ENCODE measurements at regions not wholly inside any gene's neighbourhood (a gene's known extent, or its start where the extent isn't known, plus 50 kb on each side); places are given as distances from the start of the nearest gene placed in this dataset.

DNA sequence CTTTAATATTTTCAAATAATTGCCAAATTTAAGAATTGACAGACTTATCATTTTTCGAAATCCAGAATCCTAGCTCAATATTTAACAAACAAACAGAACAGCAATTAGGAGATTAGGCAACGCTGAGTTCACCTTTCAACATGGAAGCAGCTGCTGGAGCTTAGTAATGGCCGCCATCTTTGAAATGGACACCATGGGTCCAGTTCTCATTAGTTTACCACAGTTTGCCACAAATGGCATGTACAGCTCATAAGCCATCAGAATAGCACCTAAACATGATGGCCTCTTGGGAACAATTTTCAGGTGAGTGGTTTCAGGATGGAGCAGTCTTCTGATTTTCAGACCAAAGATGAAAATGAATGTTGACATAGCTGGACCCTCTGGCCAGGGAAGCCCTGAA is 313.6 kb upstream of the OBI1 start:
- Histone ChIP-seq H3K9ac (ENCODE audit: low read depth, low read length) (no peak overlapping the region), H3K36me3 (ENCODE audit: insufficient read depth, low read depth, low read length) (no peaks in the 10 kb centered on the region), H3K27me3 (ENCODE audit: insufficient read depth, low read length) (no peaks in the 10 kb centered on the region), H3K27ac (ENCODE audit: low read length) (no peak overlapping the region), H3K4me1 (ENCODE audit: insufficient read depth, low read length) (no peaks in the 10 kb centered on the region), H3K9me3 (ENCODE audit: insufficient read depth, low read depth, low read length) (no peaks in the 10 kb centered on the region), H3K4me3 (ENCODE audit: low read length) (no peak overlapping the region)

DNA sequence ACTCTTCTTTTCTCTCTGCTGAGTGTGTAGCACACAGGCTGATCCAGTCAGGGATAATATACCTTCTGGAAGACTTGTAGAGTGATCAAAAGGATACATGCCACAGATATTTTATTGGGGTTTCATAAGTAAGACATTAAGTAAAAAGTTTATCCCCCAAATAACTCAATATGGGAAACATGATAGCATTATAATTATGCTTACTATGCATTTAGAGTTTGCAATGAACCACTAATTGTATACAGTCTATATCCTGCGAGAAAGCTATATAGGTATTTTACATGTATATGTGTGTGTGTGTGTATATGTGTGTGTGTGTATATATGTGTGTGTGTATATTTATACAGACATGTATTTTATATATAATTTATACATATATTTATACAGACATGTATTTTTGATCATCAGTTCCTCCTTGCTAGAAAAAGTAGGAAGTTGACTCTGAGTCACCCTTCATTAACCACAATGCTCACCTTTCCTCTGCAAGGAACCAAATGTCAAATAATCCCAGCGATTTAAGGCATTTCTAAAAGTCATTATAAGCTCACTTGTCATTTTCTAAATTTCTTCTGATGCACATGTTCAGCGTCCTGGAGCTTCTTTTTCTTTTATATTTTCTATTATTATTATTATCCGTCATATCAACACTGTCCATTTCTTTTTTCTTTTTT is 312.5 kb upstream of the OBI1 start:
- Histone ChIP-seq H3K36me3 (ENCODE audit: insufficient read depth, low read depth, low read length) (no peaks in the 10 kb centered on the region), H3K4me3 (ENCODE audit: low read length) (no peak overlapping the region), H3K4me1 (ENCODE audit: insufficient read depth, low read length) (no peaks in the 10 kb centered on the region), H3K27ac (ENCODE audit: low read length) (no peak overlapping the region), H3K9me3 (ENCODE audit: insufficient read depth, low read depth, low read length) (no peaks in the 10 kb centered on the region), H3K27me3 (ENCODE audit: insufficient read depth, low read length) (no peaks in the 10 kb centered on the region), H3K9ac (ENCODE audit: low read depth, low read length) (no peak overlapping the region)

DNA sequence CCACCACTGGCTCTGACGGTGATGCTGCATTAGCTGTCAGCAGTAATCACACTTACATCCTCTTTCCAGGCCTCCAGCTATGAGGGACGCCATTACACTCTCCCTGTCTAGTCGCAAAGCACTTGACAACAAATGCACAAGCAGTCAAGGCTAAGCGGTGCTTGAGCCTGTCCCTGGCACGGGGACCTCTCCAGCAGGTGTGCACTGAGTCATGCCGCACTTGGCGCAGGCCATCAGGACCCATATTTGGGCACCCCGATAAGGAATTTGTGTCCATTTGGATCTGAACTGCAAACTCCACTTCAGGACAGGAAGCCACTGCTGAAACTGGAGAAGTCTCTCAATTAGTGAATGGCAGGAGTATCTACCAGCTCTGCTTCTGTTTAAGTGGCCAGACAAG is 301.9 kb upstream of the OBI1 start:
- Histone ChIP-seq H3K9me3 (ENCODE audit: insufficient read depth, low read depth, low read length) (no peaks in the 10 kb centered on the region), H3K4me1 (ENCODE audit: insufficient read depth, low read length) (no peaks in the 10 kb centered on the region), H3K27ac (ENCODE audit: low read length) (no peak overlapping the region), H3K4me3 (ENCODE audit: low read length) (no peak overlapping the region), H3K9ac (ENCODE audit: low read depth, low read length) (no peak overlapping the region), H3K36me3 (ENCODE audit: insufficient read depth, low read depth, low read length) (no peaks in the 10 kb centered on the region), H3K27me3 (ENCODE audit: insufficient read depth, low read length) (no peaks in the 10 kb centered on the region)

GRCh38 chr13:78958006-78958405 is 299.1 kb upstream of the OBI1 start:
- no peaks in the 10 kb centered on the region for H3K27me3 ChIP-seq (ENCODE audit: insufficient read depth, low read length)
- no peaks in the 10 kb centered on the region for H3K36me3 ChIP-seq (ENCODE audit: insufficient read depth, low read depth, low read length)

GRCh38 chr13:78940455-78941130 is 281.6 kb upstream of the OBI1 start:
- Histone ChIP-seq H3K36me3 (ENCODE audit: insufficient read depth, low read depth, low read length) (no peaks in the 10 kb centered on the region), H3K4me1 (ENCODE audit: insufficient read depth, low read length) (no peaks in the 10 kb centered on the region; the same call in 1 of the 2 replicates), H3K27ac (ENCODE audit: low read length) (no peak overlapping the region), H3K9ac (ENCODE audit: low read depth, low read length) (no peak overlapping the region), H3K27me3 (ENCODE audit: insufficient read depth, low read length) (no peaks in the 10 kb centered on the region), H3K4me3 (ENCODE audit: low read length) (no peak overlapping the region), H3K9me3 (ENCODE audit: insufficient read depth, low read depth, low read length) (no peaks in the 10 kb centered on the region)

More at GRCh38 chr13:78958006-78958405, 299.1 kb upstream of the OBI1 start:
- no peak overlapping the region for H3K9ac ChIP-seq (ENCODE audit: low read depth, low read length)
- H3K27ac ChIP-seq (ENCODE audit: low read length): no peak overlapping the region
- H3K4me3 ChIP-seq (ENCODE audit: low read length): no peak overlapping the region
- H3K4me1 ChIP-seq (ENCODE audit: insufficient read depth, low read length): no peaks in the 10 kb centered on the region
- no peaks in the 10 kb centered on the region for H3K9me3 ChIP-seq (ENCODE audit: insufficient read depth, low read depth, low read length)

- Histone ChIP-seq H3K4me3 (ENCODE audit: low read length) (no peak overlapping the region), H3K27me3 (ENCODE audit: insufficient read depth, low read length) (no peaks in the 10 kb centered on the region), H3K4me1 (ENCODE audit: insufficient read depth, low read length) (no peaks in the 10 kb centered on the region), H3K36me3 (ENCODE audit: insufficient read depth, low read depth, low read length) (no peaks in the 10 kb centered on the region), H3K9me3 (ENCODE audit: insufficient read depth, low read depth, low read length) (no peaks in the 10 kb centered on the region), H3K27ac (ENCODE audit: low read length) (no peak overlapping the region), H3K9ac (ENCODE audit: low read depth, low read length) (no peak overlapping the region)
Observed at GRCh38 chr13:78934336-78934735, 275.4 kb upstream of the OBI1 start.

DNA sequence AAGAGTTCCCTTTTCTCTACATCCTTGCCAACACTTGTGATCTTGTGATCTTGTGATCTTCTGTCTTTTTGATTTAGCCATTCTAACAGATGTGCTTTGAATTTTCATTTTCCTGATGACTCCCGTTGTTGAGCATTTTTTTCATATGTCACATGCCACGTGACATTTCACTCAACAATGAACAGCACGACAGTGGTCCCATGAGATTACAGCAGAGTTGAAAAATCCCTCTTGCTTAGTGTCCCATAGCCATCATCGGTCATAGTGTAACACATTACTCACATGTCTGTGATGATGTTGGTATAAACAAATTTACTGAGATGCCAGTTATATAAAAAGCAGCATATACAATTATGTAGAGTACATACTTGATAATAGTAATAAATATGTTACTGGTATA is 256.1 kb upstream of the OBI1 start:
- Histone ChIP-seq H3K27ac (ENCODE audit: low read length) (no peak overlapping the region), H3K27me3 (ENCODE audit: insufficient read depth, low read length) (no peaks in the 10 kb centered on the region), H3K4me1 (ENCODE audit: insufficient read depth, low read length) (no peaks in the 10 kb centered on the region), H3K4me3 (ENCODE audit: low read length) (no peak overlapping the region), H3K36me3 (ENCODE audit: insufficient read depth, low read depth, low read length) (no peaks in the 10 kb centered on the region), H3K9ac (ENCODE audit: low read depth, low read length) (no peak overlapping the region), H3K9me3 (ENCODE audit: insufficient read depth, low read depth, low read length) (no peaks in the 10 kb centered on the region)

GRCh38 chr13:78913656-78914055 is 254.7 kb upstream of the OBI1 start:
- no peaks in the 10 kb centered on the region for H3K9me3 ChIP-seq (ENCODE audit: insufficient read depth, low read depth, low read length)
- H3K36me3 ChIP-seq (ENCODE audit: insufficient read depth, low read depth, low read length): no peaks in the 10 kb centered on the region
- no peak overlapping the region for H3K9ac ChIP-seq (ENCODE audit: low read depth, low read length)
- no peaks in the 10 kb centered on the region for H3K27me3 ChIP-seq (ENCODE audit: insufficient read depth, low read length)
- no peaks in the 10 kb centered on the region for H3K4me1 ChIP-seq (ENCODE audit: insufficient read depth, low read length)
- H3K4me3 ChIP-seq (ENCODE audit: low read length): no peak overlapping the region
- H3K27ac ChIP-seq (ENCODE audit: low read length): no peak overlapping the region

GRCh38 chr13:78910147-78910546 is 251.2 kb upstream of the OBI1 start:
- no peaks in the 10 kb centered on the region for H3K4me1 ChIP-seq (ENCODE audit: insufficient read depth, low read length)
- no peaks in the 10 kb centered on the region for H3K27me3 ChIP-seq (ENCODE audit: insufficient read depth, low read length)
- H3K36me3 ChIP-seq (ENCODE audit: insufficient read depth, low read depth, low read length): no peaks in the 10 kb centered on the region
- H3K9ac ChIP-seq (ENCODE audit: low read depth, low read length): no peak overlapping the region
- no peak overlapping the region for H3K4me3 ChIP-seq (ENCODE audit: low read length)
- no peaks in the 10 kb centered on the region for H3K9me3 ChIP-seq (ENCODE audit: insufficient read depth, low read depth, low read length)
- no peak overlapping the region for H3K27ac ChIP-seq (ENCODE audit: low read length)

DNA sequence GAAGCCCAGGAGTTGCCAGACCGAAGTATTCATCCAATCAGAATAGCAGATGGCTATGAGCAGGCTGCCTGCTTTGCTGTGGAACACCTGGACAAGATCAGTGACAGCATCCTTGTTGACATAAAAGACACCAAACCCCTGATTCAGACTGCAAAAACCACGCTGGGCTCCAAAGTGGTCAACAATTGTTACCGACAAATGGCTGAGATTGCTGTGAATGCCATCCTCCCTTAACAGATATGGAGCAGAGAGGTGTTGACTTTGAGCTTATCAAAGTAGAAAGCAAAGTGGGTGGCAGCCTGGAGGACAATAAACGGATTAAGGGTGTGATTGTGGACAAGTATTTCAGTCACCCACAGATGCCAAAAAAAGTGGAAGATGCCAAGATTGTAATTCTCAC is 250.3 kb upstream of the OBI1 start:
- H3K9ac ChIP-seq (ENCODE audit: low read depth, low read length): no peak overlapping the region
- H3K4me1 ChIP-seq (ENCODE audit: insufficient read depth, low read length): no peaks in the 10 kb centered on the region
- H3K27me3 ChIP-seq (ENCODE audit: insufficient read depth, low read length): no peaks in the 10 kb centered on the region
- H3K4me3 ChIP-seq (ENCODE audit: low read length): no peak overlapping the region
- no peaks in the 10 kb centered on the region for H3K9me3 ChIP-seq (ENCODE audit: insufficient read depth, low read depth, low read length)
- no peaks in the 10 kb centered on the region for H3K36me3 ChIP-seq (ENCODE audit: insufficient read depth, low read depth, low read length)
- H3K27ac ChIP-seq (ENCODE audit: low read length): no peak overlapping the region

GRCh38 chr13:78907006-78907405 is 248.1 kb upstream of the OBI1 start:
- no peaks in the 10 kb centered on the region for H3K4me1 ChIP-seq (ENCODE audit: insufficient read depth, low read length)
- no peaks in the 10 kb centered on the region for H3K9me3 ChIP-seq (ENCODE audit: insufficient read depth, low read depth, low read length)
- H3K27ac ChIP-seq (ENCODE audit: low read length): no peak overlapping the region
- no peaks in the 10 kb centered on the region for H3K27me3 ChIP-seq (ENCODE audit: insufficient read depth, low read length)
- no peaks in the 10 kb centered on the region for H3K36me3 ChIP-seq (ENCODE audit: insufficient read depth, low read depth, low read length)
- no peak overlapping the region for H3K4me3 ChIP-seq (ENCODE audit: low read length)
- H3K9ac ChIP-seq (ENCODE audit: low read depth, low read length): no peak overlapping the region

DNA sequence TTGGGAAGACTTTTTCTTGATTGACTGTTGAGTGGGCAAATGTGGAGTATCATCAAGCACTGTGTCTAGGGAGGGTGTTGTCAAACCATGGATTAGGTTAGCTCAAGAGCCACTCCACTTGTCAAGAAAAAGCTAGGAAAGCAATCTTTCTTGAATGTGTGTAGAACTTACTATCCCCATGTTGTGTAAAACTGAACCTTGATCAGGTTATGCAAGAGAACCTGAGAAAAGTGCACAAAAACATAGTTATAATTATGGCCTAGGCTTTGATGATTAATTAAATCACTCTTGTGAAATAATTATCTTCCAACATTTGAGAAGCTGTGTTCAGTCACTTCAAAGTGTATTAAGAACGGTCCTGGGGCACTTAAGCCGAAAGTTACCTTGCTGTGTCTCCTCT is 238.2 kb upstream of the OBI1 start:
- Histone ChIP-seq H3K9ac (ENCODE audit: low read depth, low read length) (no peak overlapping the region), H3K9me3 (ENCODE audit: insufficient read depth, low read depth, low read length) (no peaks in the 10 kb centered on the region), H3K27me3 (ENCODE audit: insufficient read depth, low read length) (no peaks in the 10 kb centered on the region), H3K36me3 (ENCODE audit: insufficient read depth, low read depth, low read length) (no peaks in the 10 kb centered on the region), H3K4me1 (ENCODE audit: insufficient read depth, low read length) (no peaks in the 10 kb centered on the region), H3K27ac (ENCODE audit: low read length) (no peak overlapping the region), H3K4me3 (ENCODE audit: low read length) (no peak overlapping the region)

Data from iPS-20b (cell line).